ENCODE measurements at regions not wholly inside any gene's neighbourhood (a gene's known extent, or its start where the extent isn't known, plus 50 kb on each side); places are given as distances from the start of the nearest gene placed in this dataset.
A peak's percentile ranks its signal among the peaks of the same experiment; 100 is the strongest.

DNA sequence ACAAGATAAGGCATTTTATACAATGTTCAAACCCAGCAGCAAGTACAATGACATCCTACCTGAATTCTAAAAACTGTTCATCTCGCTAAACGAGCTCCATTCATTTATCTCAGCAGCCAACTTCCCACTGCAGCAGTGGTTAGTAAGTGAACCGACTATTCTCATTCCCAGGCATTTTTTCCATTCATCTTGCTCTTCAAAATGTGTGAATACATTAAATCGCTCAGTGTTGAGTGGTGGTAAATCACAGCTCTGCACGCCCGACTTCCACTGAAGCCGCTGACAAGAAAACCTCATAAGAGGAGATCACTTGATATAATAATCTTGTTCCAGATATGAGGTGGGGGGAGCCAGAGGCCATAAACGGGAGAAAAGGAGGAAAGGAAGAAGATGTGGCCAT lies 746.2 kb upstream of the USP15 start:
- Histone ChIP-seq H2BK120ac (replicated peaks; ENCODE audit: low read depth, low read length) (no peak overlapping the region), H3K18ac (ENCODE audit: extremely low read depth, low read length) (no peak overlapping the region), H2BK5ac (ENCODE audit: low read depth, low read length) (no peak overlapping the region), H2BK15ac (ENCODE audit: low read length) (no peak overlapping the region), H3K4me1 (replicated peaks in 1 of 4; ENCODE audit: control insufficient read depth in 3 of 4, insufficient read depth in 4 of 4, low read length in 3 of 4) (no peaks in the 10 kb centered on the region), H3K23ac (ENCODE audit: insufficient read length) (no peak overlapping the region), H4K91ac (replicated peaks; ENCODE audit: insufficient read length, low read length) (no peak overlapping the region), H3K79me1 (ENCODE audit: low read depth, low read length) (no peaks in the 10 kb centered on the region), H3K23me2 (ENCODE audit: low read depth, low read length) (no peaks in the 10 kb centered on the region), H3K36me3 (ENCODE audit: control insufficient read depth in 2 of 4, insufficient read depth in 4 of 4, low read length in 3 of 4) (no peaks in the 10 kb centered on the region; a peak in 1 of 8 replicates), H2AFZ (ENCODE audit: low read length) (0 out of 2 replicates have a peak overlapping the region, but pooled peaks have one; percentile 57), H2AK5ac (ENCODE audit: low read depth, low read length) (no peak overlapping the region), H3K27me3 (replicated peaks in 1 of 4; ENCODE audit: control insufficient read depth in 3 of 4, extremely low read depth in 1 of 4, insufficient read depth in 3 of 4, low read length in 3 of 4) (no peaks in the 10 kb centered on the region), H3K56ac (replicated peaks; ENCODE audit: insufficient read length, low read depth, low read length) (no peak overlapping the region), H3K79me2 (ENCODE audit: control insufficient read depth in 1 of 2, insufficient read depth in 2 of 2, low read length in 2 of 2) (no peaks in the 10 kb centered on the region), H3K14ac (ENCODE audit: insufficient read length) (no peak overlapping the region), H3K4me2 (ENCODE audit: insufficient read depth in 1 of 2, low read depth in 2 of 2, low read length in 2 of 2) (no peak overlapping the region), H3K9me3 (ENCODE audit: insufficient read depth in 2 of 2, low read depth in 1 of 2, low read length in 1 of 2) (no peaks in the 10 kb centered on the region), H4K20me1 (replicated peaks in 1 of 2; ENCODE audit: control insufficient read depth in 1 of 2, insufficient read depth in 2 of 2, low read length in 2 of 2) (no peaks in the 10 kb centered on the region), H2BK20ac (ENCODE audit: low read length) (no peak overlapping the region), H3K9ac (replicated peaks in 1 of 4; ENCODE audit: extremely low read depth in 1 of 4, low read depth in 3 of 4, low read length in 3 of 4) (no peak overlapping the region), H3K27ac (ENCODE audit: low read depth, low read length) (no peak overlapping the region), H4K5ac (ENCODE audit: insufficient read length, low read depth, low read length) (no peak overlapping the region), H2BK12ac (ENCODE audit: low read depth, low read length) (no peak overlapping the region), H3K4ac (replicated peaks; ENCODE audit: insufficient read length, low read depth, low read length) (no peak overlapping the region), H3K4me3 (ENCODE audit: extremely low read depth in 1 of 4, insufficient read depth in 2 of 4, low read depth in 3 of 4, low read length in 4 of 4) (no peak overlapping the region), H4K8ac (ENCODE audit: extremely low read depth, insufficient read depth, low read length) (no peak overlapping the region)
- ChIA-PET CTCF (ENCODE audit: partially characterized antibody) (interaction anchor here (0.7 to 2.4 kb wide), 4 partner anchors 9 to 696 kb away, joined by 3 to 12 read pairs (median 4); no protein-coding TSS in a partner anchor), POLR2A (ENCODE audit: partially characterized antibody) (no interaction called here)
- FAIRE-seq (no peak), DNase-seq (ENCODE audit: low read depth in 1 of 2, low spot score in 2 of 2) (no peak)
- 85% methylated on average over 8 of the region's 8 CpGs; no CpG with 5 or more reads in 1 of the 2 experiments for WGBS, 2 experiments (ENCODE audit: extremely low coverage in 1 of 2, insufficient coverage in 1 of 2, insufficient read length in 1 of 2, insufficient replicate concordance in 2 of 2, low coverage in 1 of 2, low lambda C conversion rate in 2 of 2, missing lambda C conversion rate in 1 of 2)
- no peak for TF ChIP-seq HDAC2 (IDR thresholded peaks at IDR 0.05; ENCODE audit: borderline replicate concordance in 1 of 2, low read depth in 2 of 2, low read length in 2 of 2)
- TF ChIP-seq BCL11A (IDR thresholded peaks at IDR 0.05; ENCODE audit: low read depth in 2 of 2, low read length in 2 of 2), result no peak
- TF ChIP-seq NRF1 (IDR thresholded peaks at IDR 0.05; ENCODE audit: low read depth, low read length), result no peak
- no peak for TF ChIP-seq CHD2 (IDR thresholded peaks at IDR 0.05; ENCODE audit: low read length)
